ENCODE measurements at regions not wholly inside any gene's neighbourhood (a gene's known extent, or its start where the extent isn't known, plus 50 kb on each side); places are given as distances from the start of the nearest gene placed in this dataset.
"Not testable (repeated sequence)": the region's sequence is repeated elsewhere in the genome, so short reads cannot be mapped to it uniquely, and the experiment has no call there.

DNA sequence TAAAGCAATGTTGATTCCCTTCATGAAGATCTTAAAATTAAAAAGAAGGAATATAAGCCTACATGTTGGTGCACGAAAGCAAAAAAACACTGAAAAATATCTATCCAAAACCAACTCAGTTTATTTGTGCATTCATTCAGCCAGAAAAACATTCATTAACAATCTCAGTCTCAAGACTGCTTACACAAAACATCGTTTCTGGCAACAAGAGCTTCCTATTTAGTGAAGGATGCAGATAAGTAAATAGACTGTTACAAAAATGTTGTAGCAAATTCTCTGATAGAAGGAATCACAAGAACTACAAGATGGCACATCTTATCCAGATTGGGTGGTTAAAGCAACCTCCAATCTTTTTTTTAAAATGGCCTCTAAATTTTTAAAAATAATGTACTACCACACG lies 69.7 kb upstream of the DCN start:
- no peaks in the 10 kb centered on the region for H3K4me1 ChIP-seq (ENCODE audit: insufficient read depth, low read length)
- no peak overlapping the region for H3K27ac ChIP-seq (ENCODE audit: low read depth, low read length)
- no peak overlapping the region for H3K4me3 ChIP-seq (ENCODE audit: low read length)
- H3K27me3 ChIP-seq (ENCODE audit: insufficient read depth, low read length), result no peaks in the 10 kb centered on the region
- WGBS, result 91% methylated on average over 1 of the region's 3 CpGs
- H3K9ac ChIP-seq (ENCODE audit: low read depth, low read length), result no peak overlapping the region
- no peaks in the 10 kb centered on the region for H3K36me3 ChIP-seq (ENCODE audit: insufficient read depth, low read length)
- H3K9me3 ChIP-seq (ENCODE audit: insufficient read depth, low read depth, low read length), result no peaks in the 10 kb centered on the region

- Histone ChIP-seq H3K27ac (ENCODE audit: low read depth, low read length) (no peak overlapping the region), H3K36me3 (ENCODE audit: insufficient read depth, low read length) (no peaks in the 10 kb centered on the region), H3K4me3 (ENCODE audit: low read length) (no peak overlapping the region), H3K4me1 (ENCODE audit: insufficient read depth, low read length) (no peaks in the 10 kb centered on the region), H3K9me3 (ENCODE audit: insufficient read depth, low read depth, low read length) (no peaks in the 10 kb centered on the region), H3K9ac (ENCODE audit: low read depth, low read length) (no peak overlapping the region), H3K27me3 (ENCODE audit: insufficient read depth, low read length) (no peaks in the 10 kb centered on the region)
- whole genome bisulfite sequencing, result 100% methylated on average over 1 of the region's 2 CpGs
Measured at GRCh38 chr12:91250273-91250665, 67.7 kb upstream of the DCN start.

DNA sequence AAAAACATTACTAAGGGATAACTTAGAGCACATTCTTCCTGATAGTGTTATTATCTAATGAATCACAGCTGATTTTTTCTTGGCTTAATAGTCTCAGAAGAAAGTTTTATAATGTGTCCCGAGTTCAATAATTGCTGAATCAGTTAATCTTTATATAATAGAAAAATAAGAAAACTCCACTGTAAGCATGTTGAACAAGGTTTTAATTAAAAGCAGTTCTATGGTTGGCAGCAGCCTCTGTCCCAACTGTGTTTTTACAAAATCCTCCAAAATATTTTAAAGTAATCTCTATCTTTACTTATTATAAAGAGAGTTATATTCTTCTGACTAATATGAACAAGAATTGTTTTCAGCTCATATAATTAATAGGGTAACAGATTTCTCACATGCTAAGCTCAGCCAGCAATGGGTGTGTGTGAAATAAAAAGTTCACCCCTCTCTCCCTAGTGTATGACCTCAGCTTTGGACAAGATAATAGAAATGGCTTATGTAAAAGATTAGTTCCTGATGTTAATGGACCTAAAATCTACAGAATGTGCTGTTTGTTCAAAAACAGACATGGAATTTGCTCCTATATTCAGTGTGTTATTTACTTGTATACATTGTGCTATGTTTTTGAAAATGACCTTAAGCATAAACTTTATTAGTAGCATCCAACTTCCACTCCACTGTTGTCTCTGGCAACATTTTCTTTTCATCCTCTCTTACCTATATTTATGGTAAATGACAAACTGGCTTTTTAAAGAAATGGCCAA lies 67.1 kb upstream of the DCN start:
- WGBS, result no CpG with 5 or more reads among the region's 1 CpG
- Histone ChIP-seq H3K9me3 (ENCODE audit: insufficient read depth, low read depth, low read length) (no peaks in the 10 kb centered on the region), H3K27ac (ENCODE audit: low read depth, low read length) (no peak overlapping the region), H3K4me3 (ENCODE audit: low read length) (no peak overlapping the region), H3K36me3 (ENCODE audit: insufficient read depth, low read length) (no peaks in the 10 kb centered on the region), H3K4me1 (ENCODE audit: insufficient read depth, low read length) (no peaks in the 10 kb centered on the region), H3K9ac (ENCODE audit: low read depth, low read length) (no peak overlapping the region), H3K27me3 (ENCODE audit: insufficient read depth, low read length) (no peaks in the 10 kb centered on the region)

- Histone ChIP-seq H3K27ac (ENCODE audit: low read depth, low read length) (no peak overlapping the region), H3K4me1 (ENCODE audit: insufficient read depth, low read length) (no peaks in the 10 kb centered on the region), H3K4me3 (ENCODE audit: low read length) (no peak overlapping the region), H3K9me3 (ENCODE audit: insufficient read depth, low read depth, low read length) (no peaks in the 10 kb centered on the region), H3K9ac (ENCODE audit: low read depth, low read length) (no peak overlapping the region), H3K27me3 (ENCODE audit: insufficient read depth, low read length) (no peaks in the 10 kb centered on the region), H3K36me3 (ENCODE audit: insufficient read depth, low read length) (no peaks in the 10 kb centered on the region)
- WGBS, result 93% methylated on average over 1 of the region's 1 CpG
Measured at GRCh38 chr12:91249054-91249453, 66.4 kb upstream of the DCN start.

GRCh38 chr12:91243177-91243576 lies 60.6 kb upstream of the DCN start:
- not testable (repeated sequence) for H3K36me3 ChIP-seq (ENCODE audit: insufficient read depth, low read length); H3K27ac ChIP-seq (ENCODE audit: low read depth, low read length); H3K4me3 ChIP-seq (ENCODE audit: low read length); H3K27me3 ChIP-seq (ENCODE audit: insufficient read depth, low read length); H3K9ac ChIP-seq (ENCODE audit: low read depth, low read length); H3K9me3 ChIP-seq (ENCODE audit: insufficient read depth, low read depth, low read length); H3K4me1 ChIP-seq (ENCODE audit: insufficient read depth, low read length)
- 92% methylated on average over 6 of the region's 6 CpGs for WGBS

- no CpG with 5 or more reads among the region's 2 CpGs for WGBS
Measured at GRCh38 chr12:91241756-91242155, 59.1 kb upstream of the DCN start.

GRCh38 chr12:91240386-91241095 lies 57.9 kb upstream of the DCN start:
- no peak overlapping the region for H3K27ac ChIP-seq (ENCODE audit: low read depth, low read length)
- H3K4me1 ChIP-seq (ENCODE audit: insufficient read depth, low read length), result 0 out of 2 replicates have a peak, but pooled peaks cover 4% of the 10 kb centered on the region
- H3K4me3 ChIP-seq (ENCODE audit: low read length), result no peak overlapping the region
- no peaks in the 10 kb centered on the region for H3K36me3 ChIP-seq (ENCODE audit: insufficient read depth, low read length)
- no peaks in the 10 kb centered on the region for H3K27me3 ChIP-seq (ENCODE audit: insufficient read depth, low read length)
- H3K9me3 ChIP-seq (ENCODE audit: insufficient read depth, low read depth, low read length), result no peaks in the 10 kb centered on the region
- WGBS, result 80% methylated on average over 3 of the region's 4 CpGs
- no peak overlapping the region for H3K9ac ChIP-seq (ENCODE audit: low read depth, low read length)

More at GRCh38 chr12:91241756-91242155, 59.1 kb upstream of the DCN start:
- Histone ChIP-seq H3K9me3 (ENCODE audit: insufficient read depth, low read depth, low read length) (no peaks in the 10 kb centered on the region), H3K27me3 (ENCODE audit: insufficient read depth, low read length) (no peaks in the 10 kb centered on the region), H3K27ac (ENCODE audit: low read depth, low read length) (no peak overlapping the region), H3K4me1 (ENCODE audit: insufficient read depth, low read length) (0 out of 2 replicates have a peak, but pooled peaks cover 4% of the 10 kb centered on the region), H3K4me3 (ENCODE audit: low read length) (no peak overlapping the region), H3K9ac (ENCODE audit: low read depth, low read length) (no peak overlapping the region), H3K36me3 (ENCODE audit: insufficient read depth, low read length) (no peaks in the 10 kb centered on the region)

DNA sequence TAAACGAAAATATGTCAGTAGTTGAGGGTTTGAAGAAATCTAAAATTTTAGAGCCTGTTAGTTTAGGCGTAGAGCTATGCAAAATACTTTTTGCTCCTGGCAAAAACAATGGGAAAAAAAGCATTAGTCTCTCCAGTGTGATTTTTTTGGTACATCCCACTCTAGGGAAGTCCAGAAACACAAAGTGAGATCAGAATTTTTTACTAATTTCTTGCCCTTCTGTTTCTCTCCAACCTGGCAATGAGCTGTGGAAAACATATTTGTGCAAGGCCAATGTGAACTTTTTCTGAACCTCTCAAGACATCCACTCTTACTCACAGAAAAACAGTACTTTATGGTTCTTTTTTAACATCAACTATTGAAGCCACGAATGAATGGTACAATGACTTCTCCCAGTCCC lies 56.9 kb upstream of the DCN start:
- 96% methylated on average over 3 of the region's 3 CpGs for WGBS
- Histone ChIP-seq H3K9ac (ENCODE audit: low read depth, low read length) (no peak overlapping the region), H3K4me3 (ENCODE audit: low read length) (no peak overlapping the region), H3K4me1 (ENCODE audit: insufficient read depth, low read length) (0 out of 2 replicates have a peak, but pooled peaks cover 4% of the 10 kb centered on the region), H3K27ac (ENCODE audit: low read depth, low read length) (no peak overlapping the region), H3K27me3 (ENCODE audit: insufficient read depth, low read length) (no peaks in the 10 kb centered on the region), H3K9me3 (ENCODE audit: insufficient read depth, low read depth, low read length) (no peaks in the 10 kb centered on the region), H3K36me3 (ENCODE audit: insufficient read depth, low read length) (no peaks in the 10 kb centered on the region)
